ENCODE measurements at regions not wholly inside any gene's neighbourhood (a gene's known extent, or its start where the extent isn't known, plus 50 kb on each side); places are given as distances from the start of the nearest gene placed in this dataset.
"Not testable (repeated sequence)": the region's sequence is repeated elsewhere in the genome, so short reads cannot be mapped to it uniquely, and the experiment has no call there.

DNA sequence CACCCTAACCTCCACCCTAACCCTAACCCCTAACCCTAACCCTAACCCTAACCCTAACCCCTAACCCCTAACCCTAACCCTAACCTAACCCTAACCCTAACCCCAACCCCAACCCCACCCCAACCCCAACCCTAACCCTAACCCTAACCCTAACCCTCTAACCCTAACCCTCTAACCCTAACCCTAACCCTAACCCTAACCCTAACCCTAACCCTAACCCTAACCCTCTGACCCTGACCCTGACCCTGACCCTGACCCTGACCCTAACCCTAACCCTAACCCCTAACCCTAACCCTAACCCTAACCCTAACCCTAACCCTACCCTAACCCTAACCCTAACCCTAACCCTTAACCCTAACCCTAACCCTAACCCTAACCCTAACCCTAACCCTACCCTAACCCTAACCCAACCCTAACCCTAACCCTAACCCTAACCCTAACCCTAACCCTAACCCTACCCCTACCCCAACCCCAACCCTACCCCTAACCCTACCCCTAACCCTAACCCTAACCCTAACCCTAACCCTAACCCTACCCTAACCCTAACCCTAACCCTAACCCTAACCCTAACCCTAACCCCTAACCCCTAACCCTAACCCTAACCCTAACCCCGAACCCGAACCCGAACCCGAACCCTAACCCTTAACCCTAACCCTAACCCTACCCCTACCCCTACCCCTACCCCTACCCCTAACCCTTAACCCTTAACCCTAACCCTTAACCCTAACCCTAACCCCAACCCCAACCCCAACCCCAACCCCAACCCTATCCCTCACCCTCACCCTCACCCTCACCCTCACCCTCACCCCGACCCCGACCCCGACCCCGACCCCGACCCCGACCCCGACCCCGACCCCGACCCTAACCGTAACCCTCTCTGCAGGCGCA, 186.2 kb upstream of the CHL1 start:
- not testable (repeated sequence) for ATAC-seq (replicated peaks); DNase-seq; H3K36me3 Mint-ChIP-seq (ENCODE audit: insufficient read depth); H3K27ac Mint-ChIP-seq; H3K9me3 Mint-ChIP-seq; H3K4me1 Mint-ChIP-seq (ENCODE audit: low read depth in 2 of 2); H3K27me3 Mint-ChIP-seq; H3K4me3 Mint-ChIP-seq

DNA sequence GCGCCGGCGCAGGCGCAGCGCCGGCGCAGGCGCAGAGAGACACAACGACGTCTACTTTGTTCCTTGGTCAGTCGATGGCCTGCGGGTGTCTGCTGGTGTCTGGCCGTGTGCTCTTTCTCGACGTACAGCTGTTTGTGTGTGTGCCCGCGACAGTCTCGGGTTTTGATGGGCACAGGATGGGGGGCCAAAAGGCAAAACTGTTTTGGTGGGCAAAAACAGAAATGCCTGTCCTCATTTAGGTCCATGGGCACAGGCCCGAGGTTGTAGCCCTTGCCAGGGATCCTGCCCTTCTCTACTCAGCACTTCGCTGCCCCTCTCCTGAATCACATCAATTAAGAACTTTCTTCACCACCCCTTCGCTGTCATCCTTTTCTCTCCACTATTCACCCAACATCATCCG, 184.8 kb upstream of the CHL1 start:
- peak overlapping the region; percentile 37 to 66 for H3K4me3 Mint-ChIP-seq
- ATAC-seq (replicated peaks) (no peak), DNase-seq (no peak)
- peak overlapping the region; percentile 47 to 80 for H3K27ac Mint-ChIP-seq
- no peaks in the 10 kb centered on the region for H3K9me3 Mint-ChIP-seq
- peaks cover 0 to 5% of the 10 kb centered on the region in 2 donors for H3K4me1 Mint-ChIP-seq (ENCODE audit: low read depth in 2 of 2)
- peaks cover 3% of the 10 kb centered on the region for H3K36me3 Mint-ChIP-seq (ENCODE audit: insufficient read depth)
- peaks cover 0 to 5% of the 10 kb centered on the region in 2 donors for H3K27me3 Mint-ChIP-seq

DNA sequence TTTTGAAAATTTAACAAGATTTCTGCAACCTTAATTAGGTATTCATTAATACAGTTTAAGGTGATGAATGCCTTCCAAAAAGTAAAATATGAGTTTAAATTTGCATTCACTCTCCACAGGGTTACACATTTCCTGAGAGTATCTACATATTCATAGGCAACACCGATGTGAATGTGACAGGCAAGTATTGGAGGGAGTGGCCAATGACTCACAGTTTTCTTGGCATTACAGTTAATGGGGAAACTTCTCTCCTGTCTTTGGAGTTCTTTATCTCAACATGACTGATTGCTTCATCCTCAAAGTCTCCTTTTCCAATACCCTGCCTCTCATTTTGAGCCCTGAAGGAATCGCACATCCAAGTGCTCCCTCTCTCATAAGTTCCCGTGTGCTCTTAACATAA, 181.9 kb upstream of the CHL1 start:
- Mint-ChIP-seq H3K36me3 (ENCODE audit: insufficient read depth) (peaks cover 3% of the 10 kb centered on the region), H3K4me1 (ENCODE audit: low read depth in 2 of 2) (peaks cover 0 to 5% of the 10 kb centered on the region in 2 donors), H3K4me3 (no peak overlapping the region), H3K27ac (no peak overlapping the region), H3K27me3 (peaks cover 0 to 5% of the 10 kb centered on the region in 2 donors), H3K9me3 (no peaks in the 10 kb centered on the region)
- ATAC-seq (replicated peaks), result no peak
- no peak for DNase-seq

DNA sequence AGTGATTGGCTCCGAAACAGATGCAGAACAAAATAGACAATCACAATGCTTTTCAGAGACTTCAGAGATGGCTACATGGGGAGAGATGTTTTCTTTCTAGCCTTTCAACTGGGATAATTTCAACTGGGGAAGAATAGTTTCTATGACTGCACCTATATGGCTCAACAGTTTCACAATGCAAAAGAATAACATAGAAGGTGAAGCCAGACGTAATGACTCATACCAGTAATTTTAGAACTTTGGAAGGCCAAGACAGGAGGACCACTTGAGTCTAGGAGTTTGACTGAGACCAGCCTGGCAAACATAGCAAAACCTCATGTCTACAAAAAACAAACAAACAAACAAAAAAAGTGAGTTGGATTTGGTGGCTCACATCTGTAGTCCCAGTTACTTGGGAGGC, 180.2 kb upstream of the CHL1 start:
- H3K27me3 Mint-ChIP-seq, result peaks cover 0 to 11% of the 10 kb centered on the region in 2 donors
- no peak overlapping the region for H3K27ac Mint-ChIP-seq
- peaks cover 3% of the 10 kb centered on the region for H3K36me3 Mint-ChIP-seq (ENCODE audit: insufficient read depth)
- ATAC-seq (replicated peaks) (no peak), DNase-seq (no peak)
- H3K9me3 Mint-ChIP-seq, result no peaks in the 10 kb centered on the region
- H3K4me1 Mint-ChIP-seq (ENCODE audit: low read depth in 2 of 2), result peaks cover 0 to 5% of the 10 kb centered on the region in 2 donors
- H3K4me3 Mint-ChIP-seq, result no peak overlapping the region

DNA sequence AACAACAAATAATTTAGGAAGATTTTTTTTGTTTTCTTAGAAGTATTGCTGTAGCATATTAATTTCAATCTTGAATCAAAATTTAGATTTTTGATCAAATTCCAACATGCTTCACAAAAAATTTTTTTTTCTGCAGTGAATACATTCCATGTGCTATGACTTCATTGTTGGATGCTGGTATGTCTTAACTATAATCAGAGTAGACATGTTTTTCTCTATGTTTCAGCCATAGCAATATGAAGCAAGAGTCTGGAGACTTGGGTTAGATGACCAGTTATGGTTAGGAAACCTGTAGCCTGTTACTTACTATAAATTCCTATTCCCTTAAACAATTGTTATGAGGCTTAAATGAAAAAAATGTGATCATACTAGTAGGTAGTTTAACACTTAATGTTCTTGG, 176.1 kb upstream of the CHL1 start:
- Mint-ChIP-seq H3K36me3 (ENCODE audit: insufficient read depth) (no peaks in the 10 kb centered on the region), H3K9me3 (no peaks in the 10 kb centered on the region), H3K27ac (no peak overlapping the region), H3K4me1 (ENCODE audit: low read depth in 2 of 2) (no peaks in the 10 kb centered on the region), H3K4me3 (no peak overlapping the region), H3K27me3 (peaks cover 0 to 25% of the 10 kb centered on the region in 2 donors)
- ATAC-seq (replicated peaks), result no peak
- no peak for DNase-seq

DNA sequence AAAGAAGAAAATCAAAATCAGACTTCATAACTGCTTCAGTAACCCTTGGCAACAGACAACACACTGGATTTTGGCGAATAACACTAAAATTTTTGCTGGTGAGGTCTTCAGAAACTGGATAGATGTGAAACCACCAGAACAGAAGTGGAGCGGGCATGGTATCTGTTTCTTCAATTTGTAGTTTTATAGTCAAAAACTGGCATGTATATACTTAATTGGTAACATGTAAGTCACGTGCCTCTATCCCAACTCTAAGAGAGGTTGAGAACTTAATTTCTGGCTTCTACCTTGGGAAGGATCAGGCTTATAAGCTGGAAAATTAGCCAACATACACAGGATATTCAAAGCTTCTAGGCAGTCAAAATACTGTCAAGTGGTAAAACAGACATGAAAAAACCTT, 172.6 kb upstream of the CHL1 start:
- Mint-ChIP-seq H3K4me3 (no peak overlapping the region), H3K27me3 (peaks cover 0 to 34% of the 10 kb centered on the region in 2 donors), H3K36me3 (ENCODE audit: insufficient read depth) (no peaks in the 10 kb centered on the region), H3K4me1 (ENCODE audit: low read depth in 2 of 2) (no peaks in the 10 kb centered on the region), H3K27ac (no peak overlapping the region), H3K9me3 (no peaks in the 10 kb centered on the region)
- DNase-seq (no peak), ATAC-seq (replicated peaks) (no peak)

DNA sequence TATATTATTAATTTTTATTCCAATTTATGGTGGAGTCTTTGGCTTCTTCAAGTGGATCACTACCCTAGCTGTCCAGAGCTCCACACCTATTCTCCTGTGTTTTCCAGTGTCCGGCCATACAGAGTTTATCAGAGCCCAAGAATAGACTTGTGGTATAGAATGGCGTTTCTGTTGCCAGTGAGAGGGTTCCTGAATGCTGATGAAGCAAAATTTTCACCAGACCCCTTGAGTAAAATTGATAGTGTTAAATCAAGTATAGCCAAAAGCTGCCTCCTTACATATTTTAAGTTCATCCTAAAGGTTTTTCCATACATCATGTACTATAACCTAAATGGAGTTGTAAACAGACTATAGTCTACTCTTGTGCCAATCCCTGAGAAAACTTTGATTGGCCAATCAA, 171.5 kb upstream of the CHL1 start:
- Mint-ChIP-seq H3K4me1 (ENCODE audit: low read depth in 2 of 2) (no peaks in the 10 kb centered on the region), H3K9me3 (no peaks in the 10 kb centered on the region), H3K27ac (no peak overlapping the region), H3K27me3 (peaks cover 0 to 34% of the 10 kb centered on the region in 2 donors), H3K4me3 (no peak overlapping the region), H3K36me3 (ENCODE audit: insufficient read depth) (no peaks in the 10 kb centered on the region)
- ATAC-seq (replicated peaks), result no peak
- DNase-seq, result no peak

DNA sequence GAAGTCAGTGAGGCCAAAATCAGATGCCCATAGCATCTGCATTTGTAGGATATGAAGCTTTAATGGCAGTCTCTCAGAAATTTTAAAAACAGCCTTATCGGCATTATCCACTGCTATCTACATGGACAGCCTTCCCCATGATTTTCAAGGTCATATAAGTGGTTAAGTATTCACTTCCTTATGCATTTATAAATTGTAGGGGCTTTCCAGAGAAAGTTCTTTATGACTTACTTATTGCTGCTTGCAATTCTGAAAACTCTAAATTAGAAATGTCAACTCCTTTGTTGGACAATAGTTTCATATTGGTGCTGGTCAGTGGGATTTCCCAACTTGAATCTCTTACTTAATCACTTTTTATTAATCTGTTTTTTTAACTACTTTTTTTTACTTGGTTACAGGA, 160.6 kb upstream of the CHL1 start:
- DNase-seq; H3K36me3 Mint-ChIP-seq (ENCODE audit: insufficient read depth); H3K4me3 Mint-ChIP-seq; H3K9me3 Mint-ChIP-seq; H3K4me1 Mint-ChIP-seq (ENCODE audit: low read depth in 2 of 2); ATAC-seq (replicated peaks); H3K27ac Mint-ChIP-seq; H3K27me3 Mint-ChIP-seq: not testable (repeated sequence)

DNA sequence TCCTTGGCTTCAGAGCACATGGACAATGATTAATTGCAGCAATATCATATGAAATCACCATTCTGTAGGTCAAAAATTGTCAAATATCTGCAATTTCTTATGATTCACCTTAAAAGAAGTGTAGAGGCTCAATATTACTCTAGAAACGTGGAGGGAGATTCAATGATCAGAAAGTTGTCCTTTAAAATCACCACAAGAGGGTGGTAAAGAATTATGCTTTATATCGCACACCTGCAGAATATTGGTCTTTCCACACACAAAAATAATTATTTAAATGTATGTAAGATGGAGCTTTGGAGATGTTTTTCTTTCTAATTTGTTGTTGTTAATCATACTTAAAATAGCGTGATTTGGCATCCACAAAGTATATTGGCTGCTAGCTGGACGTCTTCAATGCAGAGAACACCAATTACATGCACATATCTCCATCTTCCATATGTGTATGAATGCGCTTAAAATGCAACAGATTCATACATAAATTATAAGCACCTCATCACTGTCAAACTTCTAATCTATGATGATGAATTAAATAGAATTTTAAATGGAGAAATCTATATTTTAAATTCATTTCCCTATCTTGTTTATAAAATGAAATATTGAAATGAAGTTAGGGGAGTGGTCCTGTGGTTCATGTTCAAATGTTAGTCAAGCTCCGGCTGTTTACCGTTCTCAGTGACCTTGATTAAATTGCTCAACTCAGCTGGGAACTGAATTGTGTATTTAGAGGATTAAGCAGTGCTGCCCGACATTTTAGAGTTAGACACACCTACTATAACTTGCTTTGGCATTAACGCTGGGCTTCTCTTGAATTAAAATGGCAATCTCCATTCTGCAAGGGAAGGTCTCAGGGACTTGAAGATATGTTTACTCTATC, 153.5 kb upstream of the CHL1 start:
- H3K27me3 Mint-ChIP-seq, result peaks cover 14 to 18% of the 10 kb centered on the region in 2 donors
- not testable (repeated sequence) for ATAC-seq (replicated peaks); H3K4me3 Mint-ChIP-seq; H3K27ac Mint-ChIP-seq; H3K9me3 Mint-ChIP-seq; H3K36me3 Mint-ChIP-seq (ENCODE audit: insufficient read depth); DNase-seq; H3K4me1 Mint-ChIP-seq (ENCODE audit: low read depth in 2 of 2)

DNA sequence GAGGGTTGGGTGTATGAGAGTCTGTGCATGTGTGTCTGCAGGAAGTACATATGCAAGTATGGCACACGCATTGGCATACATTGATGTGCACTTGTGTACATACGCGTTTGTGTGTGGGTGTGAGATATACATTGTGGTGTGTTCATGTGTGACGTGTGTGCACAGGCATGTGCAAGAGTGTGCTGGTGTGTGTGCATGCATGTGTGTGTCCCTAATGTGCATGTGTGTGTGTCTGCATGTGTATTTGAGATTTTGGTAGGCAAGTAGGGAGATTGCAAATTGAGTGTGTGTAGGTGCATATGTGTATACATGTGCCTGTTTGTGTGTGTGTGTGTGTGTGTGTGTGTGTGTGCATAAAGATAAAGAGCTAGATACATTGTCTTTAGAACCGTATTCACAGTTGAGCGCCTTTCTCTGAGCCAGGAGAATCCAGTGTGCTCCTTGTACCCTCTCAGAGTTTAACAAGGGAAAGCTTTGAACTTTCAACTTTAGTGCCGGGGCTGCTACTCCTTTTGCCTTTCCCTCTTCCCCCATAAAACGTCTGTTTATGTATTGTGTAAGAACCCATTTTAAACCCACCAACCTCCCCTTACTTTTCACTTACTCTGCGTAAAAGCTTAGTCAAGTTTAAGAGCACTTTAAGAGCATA, 152.4 kb upstream of the CHL1 start:
- peaks cover 14 to 18% of the 10 kb centered on the region in 2 donors for H3K27me3 Mint-ChIP-seq
- H3K4me3 Mint-ChIP-seq, result no peak overlapping the region
- H3K4me1 Mint-ChIP-seq (ENCODE audit: low read depth in 2 of 2), result no peaks in the 10 kb centered on the region
- DNase-seq (no peak), ATAC-seq (replicated peaks) (no peak)
- no peak overlapping the region for H3K27ac Mint-ChIP-seq
- peaks cover 0 to 2% of the 10 kb centered on the region in 2 donors for H3K9me3 Mint-ChIP-seq
- no peaks in the 10 kb centered on the region for H3K36me3 Mint-ChIP-seq (ENCODE audit: insufficient read depth)

DNA sequence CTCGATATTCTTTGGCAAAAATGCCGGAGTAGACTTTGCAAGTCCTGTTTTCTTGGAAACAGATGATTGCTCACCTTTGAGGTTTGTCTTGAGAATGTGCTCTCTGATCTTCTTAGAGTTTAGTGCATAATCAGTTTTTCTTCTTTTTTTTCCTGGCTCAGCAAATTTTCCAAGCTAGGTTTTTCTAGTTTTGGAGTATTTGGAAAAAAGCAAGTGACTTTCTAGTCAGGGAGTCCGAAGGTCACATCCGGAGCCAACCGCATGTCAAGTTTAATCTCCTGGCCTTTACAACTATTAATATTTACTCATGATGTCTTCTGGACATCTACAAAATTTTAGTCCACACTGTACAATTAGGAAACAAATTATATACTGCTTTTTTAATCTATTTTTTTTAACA, 151.6 kb upstream of the CHL1 start:
- DNase-seq; H3K27ac Mint-ChIP-seq; H3K36me3 Mint-ChIP-seq (ENCODE audit: insufficient read depth); ATAC-seq (replicated peaks); H3K4me1 Mint-ChIP-seq (ENCODE audit: low read depth in 2 of 2); H3K4me3 Mint-ChIP-seq; H3K9me3 Mint-ChIP-seq: not testable (repeated sequence)
- H3K27me3 Mint-ChIP-seq, result peaks cover 14 to 18% of the 10 kb centered on the region in 2 donors

DNA sequence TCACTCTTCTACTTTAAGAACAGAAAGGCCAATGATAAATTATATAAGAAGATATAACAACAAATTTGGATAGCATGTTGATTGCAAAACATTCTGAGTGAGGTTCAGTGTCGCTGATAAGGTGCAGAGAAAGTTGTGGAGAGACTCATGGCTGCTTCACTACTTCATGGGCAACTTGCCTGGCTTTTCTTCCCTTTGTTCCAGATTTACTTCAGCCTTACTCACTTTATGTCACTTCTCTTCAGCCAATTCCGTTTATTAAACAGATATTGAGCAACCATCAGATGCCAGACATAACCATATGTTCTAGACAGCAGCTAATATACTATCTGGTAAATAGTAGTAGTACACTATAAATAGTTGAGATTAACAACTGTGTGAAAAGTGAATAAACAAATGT, 150.0 kb upstream of the CHL1 start:
- peaks cover 18 to 19% of the 10 kb centered on the region in 2 donors for H3K27me3 Mint-ChIP-seq
- ATAC-seq (replicated peaks) (no peak), DNase-seq (no peak)
- H3K27ac Mint-ChIP-seq, result no peak overlapping the region
- H3K4me1 Mint-ChIP-seq (ENCODE audit: low read depth in 2 of 2), result no peaks in the 10 kb centered on the region
- no peaks in the 10 kb centered on the region for H3K9me3 Mint-ChIP-seq
- H3K36me3 Mint-ChIP-seq (ENCODE audit: insufficient read depth), result no peaks in the 10 kb centered on the region
- no peak overlapping the region for H3K4me3 Mint-ChIP-seq

DNA sequence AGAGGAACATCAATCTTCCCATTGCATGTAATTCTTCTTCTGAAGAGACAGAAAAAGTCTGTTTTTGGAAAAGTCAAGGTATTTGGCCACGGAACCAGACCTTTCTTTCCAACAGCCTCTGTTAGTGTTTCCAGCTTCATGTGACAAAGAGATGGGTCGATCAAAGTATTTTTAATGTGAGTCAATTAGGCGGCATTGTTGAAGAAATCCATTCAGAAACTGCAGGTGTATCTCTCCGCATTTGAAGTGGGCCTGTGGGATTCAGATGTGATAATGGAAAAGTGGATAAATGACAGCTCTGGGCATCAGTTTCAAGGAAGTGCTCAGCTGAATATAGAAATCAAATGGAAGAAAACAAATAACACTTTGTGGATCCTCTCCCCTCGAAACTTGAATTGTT, 143.1 kb upstream of the CHL1 start:
- not testable (repeated sequence) for ATAC-seq (replicated peaks); DNase-seq; H3K36me3 Mint-ChIP-seq (ENCODE audit: insufficient read depth); H3K4me1 Mint-ChIP-seq (ENCODE audit: low read depth in 2 of 2); H3K27ac Mint-ChIP-seq; H3K4me3 Mint-ChIP-seq; H3K9me3 Mint-ChIP-seq
- peaks cover 0 to 11% of the 10 kb centered on the region in 2 donors for H3K27me3 Mint-ChIP-seq

Data from effector memory CD8-positive, alpha-beta T cell (primary cell).